HFF-Myc (cell line): ENCODE measurements at regions not wholly inside any gene's neighbourhood (a gene's known extent, or its start where the extent isn't known, plus 50 kb on each side); places are given as distances from the start of the nearest gene placed in this dataset.

ENCODE experiments used
- DNase-seq: peaks from one replicate; pipeline ENCODE4 v3.0.0-alpha.2; 2011; ENCODE audit warnings: low read depth; ENCODE audit errors: extremely low read depth
- H3K4me3 ChIP-seq: replicated peaks from 2 replicates; pipeline ENCODE4 v1.5.1; 2011; ENCODE audit warnings: low read depth, mild to moderate bottlenecking, control low read depth, low read length
- TF ChIP-seq, protein P1 (sequence below): IDR thresholded peaks from 2 replicates; pipeline ENCODE4 v1.5.1; 2012; ENCODE audit warnings: mild to moderate bottlenecking, low read depth, low read length, control low read depth; ENCODE audit errors: missing control alignments

DNA sequence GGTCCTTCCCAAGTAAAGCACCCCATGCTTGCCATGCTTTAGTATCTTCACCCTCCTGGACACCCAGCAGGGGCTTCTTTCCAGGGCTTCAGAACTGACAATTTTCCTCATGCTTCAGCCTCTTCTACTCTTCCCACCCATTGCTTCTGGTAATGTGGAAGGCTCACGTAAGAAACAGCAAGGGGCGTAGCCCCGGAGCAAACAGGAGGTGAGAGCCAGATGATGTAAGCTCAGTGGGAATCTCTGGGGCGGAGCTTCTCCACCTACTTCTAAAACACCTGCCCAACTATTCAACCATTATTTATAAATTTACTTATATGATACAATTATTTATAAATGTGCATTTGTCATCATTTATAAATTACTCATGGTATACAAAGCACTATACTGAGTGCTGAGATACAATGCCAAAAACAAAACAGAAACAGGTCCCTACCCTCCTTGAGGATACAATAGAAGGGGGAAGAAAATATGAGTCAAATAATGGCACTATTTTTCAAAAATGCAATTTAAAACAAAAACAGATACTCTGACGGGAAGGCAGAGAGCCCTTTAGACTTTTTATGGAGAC is 140.1 kb upstream of the CAMK1G start:
- TF ChIP-seq, protein P1, sequence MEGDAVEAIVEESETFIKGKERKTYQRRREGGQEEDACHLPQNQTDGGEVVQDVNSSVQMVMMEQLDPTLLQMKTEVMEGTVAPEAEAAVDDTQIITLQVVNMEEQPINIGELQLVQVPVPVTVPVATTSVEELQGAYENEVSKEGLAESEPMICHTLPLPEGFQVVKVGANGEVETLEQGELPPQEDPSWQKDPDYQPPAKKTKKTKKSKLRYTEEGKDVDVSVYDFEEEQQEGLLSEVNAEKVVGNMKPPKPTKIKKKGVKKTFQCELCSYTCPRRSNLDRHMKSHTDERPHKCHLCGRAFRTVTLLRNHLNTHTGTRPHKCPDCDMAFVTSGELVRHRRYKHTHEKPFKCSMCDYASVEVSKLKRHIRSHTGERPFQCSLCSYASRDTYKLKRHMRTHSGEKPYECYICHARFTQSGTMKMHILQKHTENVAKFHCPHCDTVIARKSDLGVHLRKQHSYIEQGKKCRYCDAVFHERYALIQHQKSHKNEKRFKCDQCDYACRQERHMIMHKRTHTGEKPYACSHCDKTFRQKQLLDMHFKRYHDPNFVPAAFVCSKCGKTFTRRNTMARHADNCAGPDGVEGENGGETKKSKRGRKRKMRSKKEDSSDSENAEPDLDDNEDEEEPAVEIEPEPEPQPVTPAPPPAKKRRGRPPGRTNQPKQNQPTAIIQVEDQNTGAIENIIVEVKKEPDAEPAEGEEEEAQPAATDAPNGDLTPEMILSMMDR, result no peak
- DNase-seq, result no peak
- H3K4me3 ChIP-seq, result no peak overlapping the region

DNA sequence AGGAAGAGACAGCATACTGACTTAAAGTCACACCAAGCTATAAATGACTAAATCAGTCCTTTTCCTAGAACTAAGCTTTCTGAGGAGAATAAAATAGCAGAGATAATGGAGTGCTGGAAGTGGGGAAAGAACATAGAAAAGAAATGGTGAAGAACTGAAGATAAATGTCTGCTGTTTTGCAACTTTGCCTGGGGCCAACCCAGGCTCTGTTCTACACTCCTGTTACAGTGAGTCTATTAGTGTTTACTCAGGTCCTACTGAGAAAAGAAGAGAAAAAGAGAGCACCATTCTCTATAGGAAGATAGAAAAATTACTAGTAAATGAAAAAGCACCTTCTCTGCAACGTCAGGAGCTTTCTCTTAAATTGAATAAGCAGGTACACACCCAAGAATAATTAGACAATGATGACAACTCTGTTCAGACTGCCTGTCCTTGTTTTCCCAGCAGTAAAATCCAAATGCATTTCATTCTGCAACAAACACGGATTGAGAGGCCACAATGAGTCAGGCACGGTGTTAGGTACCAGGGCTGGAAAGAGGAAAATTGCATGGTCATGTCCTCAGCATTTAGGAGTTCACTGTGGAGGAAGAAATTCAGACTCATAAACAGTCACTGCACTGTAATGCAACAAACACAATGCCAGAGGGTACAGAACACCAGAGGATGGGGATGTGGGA is 139.4 kb upstream of the CAMK1G start:
- H3K4me3 ChIP-seq, result no peak overlapping the region
- TF ChIP-seq, protein P1, result no peak
- no peak for DNase-seq

DNA sequence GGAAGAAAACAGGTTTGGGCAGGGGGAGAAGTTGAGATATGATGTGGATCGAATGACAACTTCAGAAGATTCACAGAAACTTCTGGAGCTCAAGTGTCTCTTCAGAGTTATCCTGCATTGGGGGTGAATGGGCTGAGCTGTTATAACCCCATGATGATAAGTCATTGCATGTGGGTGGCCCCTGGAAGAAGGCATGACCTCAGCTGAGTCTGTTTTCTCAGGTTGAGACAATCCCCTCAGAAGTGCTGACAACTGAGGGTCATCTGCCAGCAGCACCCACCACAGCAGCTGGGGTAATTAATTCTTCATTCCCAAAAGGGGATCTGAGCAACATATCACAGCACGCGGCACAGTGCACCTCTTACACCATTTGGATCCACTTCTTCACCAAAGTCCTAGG is 138.6 kb upstream of the CAMK1G start:
- H3K4me3 ChIP-seq, result no peak overlapping the region
- DNase-seq, result no peak
- TF ChIP-seq, protein P1, result no peak

DNA sequence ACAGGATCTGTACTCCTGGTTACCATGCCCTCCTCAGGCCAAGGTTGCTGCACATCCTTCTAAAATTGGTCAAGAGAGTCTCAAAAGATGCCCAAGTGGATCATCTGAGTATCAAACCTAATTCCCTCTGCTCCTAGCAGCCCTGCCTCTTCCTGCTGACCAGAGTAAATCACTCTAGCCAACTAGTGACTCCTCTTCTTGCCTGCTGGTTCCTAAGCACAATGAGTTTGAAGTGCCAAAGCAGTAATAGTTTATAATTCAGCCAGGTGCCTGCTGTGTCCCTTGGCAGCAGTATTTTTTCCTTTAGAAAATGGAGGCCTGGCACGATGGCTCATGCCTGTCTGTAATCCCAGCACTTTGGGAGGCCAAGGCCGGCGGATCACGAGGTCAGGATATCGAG is 137.9 kb upstream of the CAMK1G start:
- H3K4me3 ChIP-seq, result no peak overlapping the region
- no peak for DNase-seq
- TF ChIP-seq, protein P1, result no peak

DNA sequence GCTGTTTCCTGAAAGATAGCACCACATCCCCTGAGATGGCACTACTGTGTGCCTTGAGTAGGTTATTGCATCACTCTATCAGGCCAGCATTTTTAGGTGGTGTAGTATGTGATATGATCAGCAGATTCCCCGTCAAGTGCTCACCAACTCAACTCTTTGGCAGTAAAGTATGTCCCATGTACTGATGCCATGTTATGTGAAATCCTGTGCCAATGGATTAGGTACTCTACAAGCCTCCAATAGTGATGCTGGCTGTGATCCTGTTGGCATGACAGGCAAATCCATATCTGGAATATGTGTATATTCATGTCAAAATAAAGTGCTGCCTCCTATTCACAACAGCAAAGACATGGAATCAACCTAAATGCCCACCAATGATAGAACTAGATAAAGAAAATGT is 137.2 kb upstream of the CAMK1G start:
- no peak overlapping the region for H3K4me3 ChIP-seq
- no peak for DNase-seq
- TF ChIP-seq, protein P1, result no peak

DNA sequence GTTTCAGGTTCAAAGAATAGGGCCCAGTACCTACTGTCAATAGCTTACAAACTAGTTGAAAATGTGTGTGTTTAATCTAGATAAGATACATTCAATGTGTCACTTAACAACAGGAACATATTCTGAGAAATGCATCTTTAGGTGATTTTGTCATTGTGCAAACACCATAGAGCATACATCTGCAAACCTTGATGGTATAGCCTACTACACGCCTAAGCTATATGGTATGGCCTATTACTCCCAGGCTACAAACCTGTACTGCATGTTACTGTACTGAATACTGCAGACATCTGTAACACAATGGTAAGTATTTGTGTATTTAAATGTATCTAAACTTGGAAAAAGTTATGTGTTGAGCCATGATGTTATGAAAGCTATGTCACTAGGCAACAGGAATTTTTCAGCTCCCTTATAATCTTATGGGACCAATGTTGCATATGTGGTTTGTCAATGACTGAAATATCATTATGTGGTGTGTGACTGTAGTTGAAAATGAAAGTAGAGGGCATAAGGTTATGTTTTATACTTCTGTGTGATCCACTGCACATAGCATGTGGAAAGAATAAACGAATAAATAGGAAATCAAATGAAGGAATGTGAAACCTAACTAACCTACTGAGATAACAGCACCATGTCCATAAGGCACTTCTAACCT is 129.0 kb upstream of the CAMK1G start:
- no peak for DNase-seq
- no peak overlapping the region for H3K4me3 ChIP-seq
- TF ChIP-seq, protein P1, result no peak

DNA sequence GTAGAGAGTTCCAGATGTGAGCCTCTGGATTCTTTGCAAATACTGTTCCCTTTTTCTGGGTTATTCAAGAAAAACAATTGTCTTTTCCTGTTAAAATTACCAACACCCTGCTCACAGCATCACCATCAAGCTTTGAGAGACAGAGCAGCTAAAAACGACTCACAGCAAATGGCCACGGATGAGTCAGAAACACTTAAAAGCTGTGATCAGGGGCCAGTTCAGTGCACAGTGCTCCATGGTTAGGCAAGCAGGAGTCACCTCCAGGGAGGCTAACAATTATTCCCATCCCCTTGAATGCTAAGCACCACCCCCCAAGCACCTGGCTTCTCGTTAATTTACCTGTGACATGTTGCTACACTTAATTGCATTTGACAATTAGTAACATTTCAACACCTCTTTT is 128.4 kb upstream of the CAMK1G start:
- TF ChIP-seq, protein P1, result no peak
- DNase-seq, result no peak
- no peak overlapping the region for H3K4me3 ChIP-seq
